ENCODE measurements at regions not wholly inside any gene's neighbourhood (a gene's known extent, or its start where the extent isn't known, plus 50 kb on each side); places are given as distances from the start of the nearest gene placed in this dataset.
A peak's percentile ranks its signal among the peaks of the same experiment; 100 is the strongest.

GRCh38 chr10:62912086-62912485 is 95.9 kb upstream of the EGR2 start:
- Histone ChIP-seq H3K27me3 (ENCODE audit: control insufficient read depth, insufficient read depth, low read length) (no peaks in the 10 kb centered on the region), H3K36me3 (ENCODE audit: control insufficient read depth, insufficient read depth, low read length) (no peaks in the 10 kb centered on the region), H3K4me3 (ENCODE audit: low read depth, low read length) (no peak overlapping the region)
- DNase-seq (ENCODE audit: low read depth) = no peak
- FAIRE-seq = no peak
- no peak for TF ChIP-seq CTCF (IDR thresholded peaks at IDR 0.05; ENCODE audit: insufficient read depth, low read length, severe bottlenecking)

GRCh38 chr10:62911210-62911963 is 95.2 kb upstream of the EGR2 start:
- no peak overlapping the region for H3K4me3 ChIP-seq (ENCODE audit: low read depth, low read length)
- no peaks in the 10 kb centered on the region for H3K27me3 ChIP-seq (ENCODE audit: control insufficient read depth, insufficient read depth, low read length)
- TF ChIP-seq CTCF (IDR thresholded peaks at IDR 0.05; ENCODE audit: insufficient read depth, low read length, severe bottlenecking) = no peak
- DNase-seq (ENCODE audit: low read depth) (no peak), FAIRE-seq (no peak)
- no peaks in the 10 kb centered on the region for H3K36me3 ChIP-seq (ENCODE audit: control insufficient read depth, insufficient read depth, low read length)

- no peak overlapping the region for H3K4me3 ChIP-seq (ENCODE audit: low read depth, low read length)
- DNase-seq (ENCODE audit: low read depth) (no peak), FAIRE-seq (no peak)
- no peaks in the 10 kb centered on the region for H3K36me3 ChIP-seq (ENCODE audit: control insufficient read depth, insufficient read depth, low read length)
- H3K27me3 ChIP-seq (ENCODE audit: control insufficient read depth, insufficient read depth, low read length) = no peaks in the 10 kb centered on the region
- TF ChIP-seq CTCF (IDR thresholded peaks at IDR 0.05; ENCODE audit: insufficient read depth, low read length, severe bottlenecking) = no peak
These were observed 91.5 kb upstream of the EGR2 start for GRCh38 chr10:62907470-62908212.

- DNase-seq (ENCODE audit: low read depth) (no peak), FAIRE-seq (no peak)
- TF ChIP-seq CTCF (IDR thresholded peaks at IDR 0.05; ENCODE audit: insufficient read depth, low read length, severe bottlenecking) = no peak
- H3K4me3 ChIP-seq (ENCODE audit: low read depth, low read length) = no peak overlapping the region
- no peaks in the 10 kb centered on the region for H3K36me3 ChIP-seq (ENCODE audit: control insufficient read depth, insufficient read depth, low read length)
- no peaks in the 10 kb centered on the region for H3K27me3 ChIP-seq (ENCODE audit: control insufficient read depth, insufficient read depth, low read length)
These were observed 88.2 kb upstream of the EGR2 start for GRCh38 chr10:62904281-62904875.

- no peak for FAIRE-seq
- no peaks in the 10 kb centered on the region for H3K36me3 ChIP-seq (ENCODE audit: control insufficient read depth, insufficient read depth, low read length)
- H3K27me3 ChIP-seq (ENCODE audit: control insufficient read depth, insufficient read depth, low read length) = no peaks in the 10 kb centered on the region
- no peak for TF ChIP-seq CTCF (IDR thresholded peaks at IDR 0.05; ENCODE audit: insufficient read depth, low read length, severe bottlenecking)
- DNase-seq (ENCODE audit: low read depth) = peak; percentile 27
- H3K4me3 ChIP-seq (ENCODE audit: low read depth, low read length) = no peak overlapping the region
These were observed 87.7 kb upstream of the EGR2 start for GRCh38 chr10:62903828-62904227.
